IPS DF 6.9 (cell line): ENCODE measurements at regions not wholly inside any gene's neighbourhood (a gene's known extent, or its start where the extent isn't known, plus 50 kb on each side); places are given as distances from the start of the nearest gene placed in this dataset.

Experiments used
- DNase-seq: peaks from one replicate; pipeline ENCODE4 v3.0.0-alpha.2; 2013; ENCODE audit warnings: low read depth, low spot score
- H3K27ac ChIP-seq: one replicate; pipeline ENCODE4 v1.5.1; 2013; ENCODE audit warnings: low read length, control low read depth
- H3K27me3 ChIP-seq: 2 replicates; pipeline ENCODE4 v1.6.1; 2013; ENCODE audit warnings: mild to moderate bottlenecking, low read length; ENCODE audit not compliant: control insufficient read depth, insufficient read depth
- H3K36me3 ChIP-seq: 2 replicates; pipeline ENCODE4 v1.6.1; 2013; ENCODE audit warnings: low read length; ENCODE audit not compliant: control insufficient read depth, insufficient read depth
- H3K4me1 ChIP-seq: 2 replicates; pipeline ENCODE4 v1.6.1; 2013; ENCODE audit warnings: low read length; ENCODE audit not compliant: control insufficient read depth, insufficient read depth
- H3K4me3 ChIP-seq: 2 replicates; pipeline ENCODE4 v1.5.1; 2013; ENCODE audit warnings: mild to moderate bottlenecking, low read length
- H3K9me3 ChIP-seq: 2 replicates; pipeline ENCODE4 v1.6.1; 2013; ENCODE audit warnings: low read length, inconsistent platforms; ENCODE audit not compliant: control insufficient read depth, insufficient read depth
- WGBS: extraction: QIAGEN DNeasy Blood & Tissue Kit; methylation state at CpG from one replicate; pipeline ENCODE4 v1.1.7; 2013; ENCODE audit warnings: mixed read lengths, missing lambda C conversion rate; ENCODE audit not compliant: insufficient read length, insufficient coverage; 5-methylcytosine and 5-hydroxymethylcytosine counted together

DNA sequence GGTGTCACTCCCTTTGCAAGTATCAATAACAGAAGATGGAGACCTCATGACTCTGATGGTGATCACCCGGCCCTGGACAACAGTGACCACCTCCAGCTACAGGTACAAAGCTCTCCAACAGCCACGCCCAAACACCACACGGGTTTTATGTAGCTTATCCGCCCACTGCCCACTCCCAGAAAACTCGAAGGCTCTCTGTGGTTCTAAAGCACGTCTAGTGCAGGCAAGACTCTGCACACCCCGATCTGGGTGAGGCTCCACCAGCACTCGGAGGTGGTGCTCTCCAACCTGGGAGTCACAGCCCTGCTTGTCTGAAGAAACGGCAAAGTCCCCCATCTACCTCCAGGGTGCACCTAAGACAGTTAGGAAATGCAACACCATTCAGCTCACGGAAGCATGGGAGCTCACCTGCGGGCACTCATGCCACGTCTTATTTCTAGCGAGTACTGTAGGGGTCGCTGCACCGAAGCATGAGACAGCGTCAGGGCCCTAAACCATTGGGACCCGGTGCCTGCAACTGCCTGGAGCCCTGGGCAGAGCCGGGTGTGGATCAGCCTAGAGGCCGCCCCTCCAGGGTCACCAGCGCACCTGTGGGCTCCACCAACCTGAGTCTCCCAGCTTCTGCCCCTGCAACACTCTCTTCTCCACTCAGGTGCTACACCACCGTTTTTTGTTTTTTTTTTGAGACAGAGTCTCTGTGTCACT is 58.1 kb upstream of the ZNF354A start:
- Histone ChIP-seq H3K36me3 (no peaks in the 10 kb centered on the region), H3K9me3 (no peaks in the 10 kb centered on the region), H3K4me3 (no peak overlapping the region), H3K4me1 (no peaks in the 10 kb centered on the region), H3K27ac (no peak overlapping the region), H3K27me3 (no peaks in the 10 kb centered on the region)
- no peak for DNase-seq
- no CpG with 5 or more reads among the region's 21 CpGs for WGBS

DNA sequence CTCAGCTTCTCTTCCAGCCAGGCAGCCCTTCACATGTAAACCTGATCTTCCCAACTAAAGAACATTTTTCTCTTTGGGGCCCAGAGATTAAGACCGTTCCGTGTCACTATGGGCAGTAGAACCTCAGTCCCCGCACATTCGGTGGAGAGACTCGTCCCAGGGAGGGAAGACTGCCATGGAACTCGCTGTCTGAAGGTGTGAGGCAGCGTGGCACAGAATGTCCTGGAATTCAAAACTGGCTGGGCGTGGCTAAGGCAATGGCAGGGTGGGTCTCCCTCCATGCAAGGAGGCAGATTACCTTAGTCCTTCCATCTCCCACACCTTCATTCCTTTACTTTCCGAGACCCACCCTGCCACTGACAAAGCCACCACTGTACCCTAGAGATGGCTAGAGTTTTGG is 57.4 kb upstream of the ZNF354A start:
- Histone ChIP-seq H3K4me1 (no peaks in the 10 kb centered on the region), H3K9me3 (no peaks in the 10 kb centered on the region), H3K36me3 (no peaks in the 10 kb centered on the region), H3K4me3 (no peak overlapping the region), H3K27me3 (no peaks in the 10 kb centered on the region), H3K27ac (no peak overlapping the region)
- WGBS = no CpG with 5 or more reads among the region's 9 CpGs
- DNase-seq = no peak

DNA sequence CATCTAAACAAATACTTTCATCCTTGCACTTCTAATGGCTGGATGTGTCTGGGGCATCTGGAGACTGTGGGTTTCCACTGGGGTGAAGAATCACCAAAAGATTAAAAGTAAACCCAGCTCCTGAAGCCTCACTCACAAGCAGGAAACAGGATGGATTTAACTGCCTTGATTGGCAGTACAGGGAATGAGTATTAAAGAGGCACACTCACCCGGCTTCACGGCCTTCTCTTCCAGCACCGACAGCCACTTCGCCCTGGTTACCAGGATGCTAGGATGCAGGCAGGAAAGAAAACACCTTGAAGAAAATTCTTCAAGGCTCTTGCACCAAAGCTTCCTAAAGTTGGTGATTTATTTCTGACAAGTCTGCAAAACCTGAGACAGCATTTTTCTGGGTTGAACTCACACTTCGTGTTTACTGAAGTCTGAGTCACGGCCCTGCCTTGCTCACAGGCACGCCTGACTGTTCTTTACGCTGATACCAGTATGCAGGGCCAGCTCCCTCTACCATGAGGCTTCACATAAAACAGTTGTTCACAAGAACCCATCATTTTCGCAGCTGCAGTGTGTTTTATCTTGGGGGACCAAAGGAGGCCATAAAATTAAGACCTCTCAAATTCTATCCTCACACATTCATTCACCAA is 56.5 kb upstream of the ZNF354A start:
- DNase-seq = no peak
- H3K4me1 ChIP-seq = no peaks in the 10 kb centered on the region
- H3K4me3 ChIP-seq = no peak overlapping the region
- H3K36me3 ChIP-seq = no peaks in the 10 kb centered on the region
- no peak overlapping the region for H3K27ac ChIP-seq
- no CpG with 5 or more reads among the region's 9 CpGs for WGBS
- no peaks in the 10 kb centered on the region for H3K27me3 ChIP-seq
- H3K9me3 ChIP-seq = no peaks in the 10 kb centered on the region

DNA sequence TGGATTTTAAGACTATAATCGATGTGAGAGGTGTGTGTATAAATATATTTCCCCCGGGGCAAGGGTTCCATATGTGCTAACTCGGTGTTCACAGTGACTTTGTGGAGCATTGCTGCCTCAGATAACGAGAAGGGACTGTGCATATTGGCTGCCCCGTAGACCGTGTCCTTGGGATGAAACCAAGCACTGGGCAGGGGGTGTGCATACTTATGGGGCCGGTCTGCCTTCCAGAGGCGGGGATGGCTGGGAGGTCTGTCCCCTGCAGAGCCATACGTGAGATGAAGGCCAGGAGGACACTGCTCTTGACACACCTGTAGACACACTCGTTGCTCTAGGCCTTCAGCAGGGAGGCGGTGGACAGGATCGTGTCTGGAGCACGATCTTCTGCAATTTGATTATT is 56.0 kb upstream of the ZNF354A start:
- Histone ChIP-seq H3K36me3 (no peaks in the 10 kb centered on the region), H3K4me3 (no peak overlapping the region), H3K27ac (no peak overlapping the region), H3K4me1 (no peaks in the 10 kb centered on the region), H3K9me3 (no peaks in the 10 kb centered on the region), H3K27me3 (no peaks in the 10 kb centered on the region)
- DNase-seq = no peak
- WGBS = no CpG with 5 or more reads among the region's 13 CpGs

DNA sequence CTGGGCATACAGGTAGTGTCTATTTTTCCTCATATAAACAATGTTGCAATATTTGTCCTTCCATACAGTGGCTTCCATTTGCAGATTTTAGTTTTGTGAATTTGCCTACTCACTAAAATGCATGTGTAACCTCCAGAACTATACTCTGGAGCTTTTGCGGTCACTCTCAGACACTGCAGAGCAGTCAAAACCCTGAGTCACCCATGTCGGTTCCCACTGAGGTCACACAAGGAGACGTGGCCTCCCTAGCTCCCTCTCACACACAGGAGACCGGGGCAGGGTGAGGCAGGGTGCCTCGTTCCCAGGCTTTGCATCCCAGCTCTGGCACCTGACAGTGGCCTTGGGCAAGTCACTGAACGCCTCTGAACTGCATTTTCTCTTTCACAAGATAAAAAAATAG is 55.5 kb upstream of the ZNF354A start:
- Histone ChIP-seq H3K27ac (no peak overlapping the region), H3K4me1 (no peaks in the 10 kb centered on the region), H3K4me3 (no peak overlapping the region), H3K27me3 (no peaks in the 10 kb centered on the region), H3K9me3 (no peaks in the 10 kb centered on the region), H3K36me3 (no peaks in the 10 kb centered on the region)
- no CpG with 5 or more reads among the region's 6 CpGs for WGBS
- DNase-seq = no peak

DNA sequence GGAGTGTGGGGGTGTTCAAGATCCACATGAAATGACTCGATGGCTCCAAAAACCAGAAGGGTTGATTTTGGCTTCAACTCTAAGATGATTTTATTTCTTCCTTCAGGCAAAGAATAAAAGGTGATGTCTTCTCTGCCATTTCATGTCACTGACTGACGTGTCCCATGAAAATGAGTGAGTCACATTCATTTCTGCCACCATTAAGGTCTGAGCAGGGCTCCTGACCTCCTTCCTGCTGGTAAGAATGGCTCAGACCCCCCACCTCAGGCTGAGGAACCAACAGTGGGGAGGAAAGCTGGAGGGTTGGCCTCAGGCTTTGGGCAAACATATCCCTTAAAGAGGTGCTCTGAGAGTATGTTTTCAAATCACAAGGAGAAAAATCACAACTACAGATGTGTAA is 53.9 kb upstream of the ZNF354A start:
- no CpG with 5 or more reads among the region's 2 CpGs for WGBS
- Histone ChIP-seq H3K9me3 (no peaks in the 10 kb centered on the region), H3K36me3 (no peaks in the 10 kb centered on the region), H3K4me1 (no peaks in the 10 kb centered on the region), H3K27ac (no peak overlapping the region), H3K27me3 (no peaks in the 10 kb centered on the region), H3K4me3 (no peak overlapping the region)
- DNase-seq = no peak

DNA sequence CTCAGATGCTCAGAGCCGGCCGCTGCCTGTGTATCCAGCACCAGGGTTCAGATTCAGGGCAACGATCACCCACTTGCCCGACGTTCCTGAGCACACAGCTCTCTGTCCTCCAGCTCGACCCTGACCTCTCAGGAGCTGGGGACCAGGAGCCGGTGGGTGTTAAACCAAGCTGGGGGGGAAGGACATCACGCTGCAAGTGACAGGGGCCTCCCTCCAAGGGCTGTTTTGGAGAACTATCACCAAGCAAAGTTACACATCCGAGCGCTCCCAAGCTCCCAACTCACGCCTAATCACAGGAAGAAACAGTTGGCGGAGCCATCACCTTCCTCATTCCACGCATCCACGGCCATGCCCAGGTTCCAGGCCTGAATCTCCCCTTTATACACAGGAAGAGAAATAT is 51.5 kb upstream of the ZNF354A start:
- H3K4me1 ChIP-seq = no peaks in the 10 kb centered on the region
- no CpG with 5 or more reads among the region's 14 CpGs for WGBS

DNA sequence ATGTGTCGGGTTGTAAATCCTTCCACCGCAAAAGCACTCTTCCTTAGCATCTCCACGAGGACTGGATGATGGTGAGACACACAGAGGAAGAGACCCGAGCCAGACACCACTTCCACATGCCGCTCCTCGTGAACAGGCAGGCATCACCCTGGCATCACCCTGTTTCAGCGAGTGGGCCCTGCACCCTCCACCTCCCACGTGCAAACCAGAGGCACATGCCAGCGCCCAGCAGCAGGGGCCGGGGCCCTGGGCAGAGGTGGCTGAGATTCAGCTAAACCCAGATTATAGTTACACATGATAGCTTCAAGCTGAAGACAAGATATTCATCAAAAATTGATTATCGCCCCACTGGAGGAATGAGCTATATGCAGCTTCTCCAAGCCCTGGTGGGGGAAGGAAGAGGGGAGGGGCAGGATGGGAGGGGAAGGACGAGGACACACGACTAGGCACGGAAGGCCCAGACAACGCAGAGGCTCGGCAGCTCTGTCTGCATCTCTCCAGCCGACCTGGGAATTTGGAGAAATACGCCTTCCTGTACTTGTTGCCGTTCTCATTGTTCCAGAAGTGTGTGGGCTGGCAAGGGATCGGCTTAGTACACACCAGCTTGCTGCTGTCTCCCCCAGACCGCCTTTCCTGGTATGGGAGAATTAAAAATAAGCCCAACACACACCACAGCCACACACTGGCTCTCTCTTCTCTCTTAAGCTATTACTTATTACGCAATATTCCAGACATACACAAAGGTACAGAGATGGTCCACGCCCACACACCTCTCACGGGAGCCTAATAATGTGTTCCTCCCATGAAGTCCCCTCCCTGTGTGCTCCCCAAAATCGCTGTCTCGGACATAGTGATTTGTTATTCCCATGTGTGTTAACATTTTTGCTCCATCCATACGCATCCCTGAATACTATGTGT is 50.4 kb upstream of the ZNF354A start:
- no peaks in the 10 kb centered on the region for H3K36me3 ChIP-seq
- no CpG with 5 or more reads among the region's 27 CpGs for WGBS
- no peak for DNase-seq
- no peaks in the 10 kb centered on the region for H3K4me1 ChIP-seq
- no peaks in the 10 kb centered on the region for H3K9me3 ChIP-seq
- H3K4me3 ChIP-seq = no peak overlapping the region
- no peak overlapping the region for H3K27ac ChIP-seq
- no peaks in the 10 kb centered on the region for H3K27me3 ChIP-seq

More for the DNA sequence above, 51.5 kb upstream of the ZNF354A start:
- H3K27me3 ChIP-seq = no peaks in the 10 kb centered on the region
- no peaks in the 10 kb centered on the region for H3K36me3 ChIP-seq
- no peaks in the 10 kb centered on the region for H3K9me3 ChIP-seq
- DNase-seq = no peak
- no peak overlapping the region for H3K27ac ChIP-seq
- no peak overlapping the region for H3K4me3 ChIP-seq
